OCI-M1 (cell line): ENCODE measurements at regions not wholly inside any gene's neighbourhood (a gene's known extent, or its start where the extent isn't known, plus 50 kb on each side); places are given as distances from the start of the nearest gene placed in this dataset.
"Not testable (repeated sequence)": the region's sequence is repeated elsewhere in the genome, so short reads cannot be mapped to it uniquely, and the experiment has no call there.

Experiments used
- DNase-seq: peaks from one replicate; lab custom pipeline; 2025; lab: John Stamatoyannopoulos, UW

- peak; percentile 50 for DNase-seq
Observed at GRCh38 chr2:61675204-61675603, 137.0 kb upstream of the XPO1 start.

- DNase-seq, result no peak
Observed at GRCh38 chr2:61671561-61672315, 133.6 kb upstream of the XPO1 start.

- peak; percentile 77 for DNase-seq
Observed at GRCh38 chr2:61670591-61671501, 132.7 kb upstream of the XPO1 start.

- no peak for DNase-seq
Observed at GRCh38 chr2:61664190-61664589, 126.0 kb upstream of the XPO1 start.

- DNase-seq, result no peak
Observed at GRCh38 chr2:61662990-61663389, 124.8 kb upstream of the XPO1 start.

GRCh38 chr2:61660511-61661388, 122.6 kb upstream of the XPO1 start:
- DNase-seq, result no peak

- DNase-seq, result peak; percentile 77
Observed at GRCh38 chr2:61658841-61659780, 121.0 kb upstream of the XPO1 start.

- not testable (repeated sequence) for DNase-seq
Observed at GRCh38 chr2:61649946-61650345, 111.8 kb upstream of the XPO1 start.

- no peak for DNase-seq
Observed at GRCh38 chr2:61649021-61649420, 110.9 kb upstream of the XPO1 start.

- no peak for DNase-seq
Observed at GRCh38 chr2:61647044-61647443, 108.9 kb upstream of the XPO1 start.

GRCh38 chr2:61645911-61646310, 107.8 kb upstream of the XPO1 start:
- no peak for DNase-seq

- DNase-seq, result not testable (repeated sequence)
Observed at GRCh38 chr2:61643153-61643552, 105.0 kb upstream of the XPO1 start.

- DNase-seq, result no peak
Observed at GRCh38 chr2:61640406-61640805, 102.2 kb upstream of the XPO1 start.

GRCh38 chr2:61639721-61640120, 101.6 kb upstream of the XPO1 start:
- no peak for DNase-seq

GRCh38 chr2:61636686-61637085, 98.5 kb upstream of the XPO1 start:
- DNase-seq, result no peak

GRCh38 chr2:61634512-61634911, 96.4 kb upstream of the XPO1 start:
- no peak for DNase-seq

- no peak for DNase-seq
Observed at GRCh38 chr2:61633250-61633649, 95.1 kb upstream of the XPO1 start.

GRCh38 chr2:61632276-61633169, 94.4 kb upstream of the XPO1 start:
- no peak for DNase-seq

- DNase-seq, result no peak
Observed at GRCh38 chr2:61631321-61631720, 93.2 kb upstream of the XPO1 start.

- no peak for DNase-seq
Observed at GRCh38 chr2:61626827-61627226, 88.7 kb upstream of the XPO1 start.
